GM12878 (cell line): ENCODE measurements at regions not wholly inside any gene's neighbourhood (a gene's known extent, or its start where the extent isn't known, plus 50 kb on each side); places are given as distances from the start of the nearest gene placed in this dataset.

Source experiments
- ATAC-seq: fragments of 200-7000 bp; cut with Tn5 transposase; 3 replicates; pipeline ENCODE4 v1.9.1; 2020; ENCODE audit warnings: mild to moderate bottlenecking, moderate library complexity
- BruUV-seq: library from RNA; stranded (reverse); fragments of 400-500 nt; replicated peaks from 2 replicates; lab custom pipeline; 2021; lab: Mats Ljungman, UMichigan
- CTCF ChIA-PET: fragments of 300-600 bp; sonication (Branson Sonifier 250); formaldehyde crosslinking; extraction: SDS; loops from one replicate; lab custom pipeline; 2021; ENCODE audit warnings: inconsistent platforms; lab: Yijun Ruan, JAX
- POLR2A ChIA-PET: fragments of 350-600 bp; formaldehyde crosslinking; extraction: SDS; loops from one replicate; lab custom pipeline; 2021; ENCODE audit warnings: inconsistent platforms; lab: Charles Lee
- RAD21 ChIA-PET: fragments of 300-600 bp; sonication (Branson Sonifier 250); formaldehyde crosslinking; loops from one replicate; lab custom pipeline; 2023; ENCODE audit warnings: antibody characterized with exemption; ENCODE audit not compliant: unreplicated experiment; lab: Charles Lee
- SMC1A ChIA-PET: fragments of 300-600 bp; sonication (Branson Sonifier 250); formaldehyde crosslinking; loops from one replicate; lab custom pipeline; 2023; ENCODE audit not compliant: unreplicated experiment, uncharacterized antibody; lab: Charles Lee
- DNase-seq: peaks from one replicate; pipeline ENCODE4 v3.0.0-alpha.2; 2011; ENCODE audit warnings: low read depth, low spot score
- FAIRE-seq: peaks from 3 replicates; lab custom pipeline; 2011; peaks lifted over from hg19 to GRCh38; lab: Jason Lieb, UNC
- H2AFZ ChIP-seq: 2 replicates; pipeline ENCODE4 v1.6.0; 2011; ENCODE audit warnings: low read depth, low read length, control low read depth; ENCODE audit not compliant: control insufficient read depth
- H3K27ac ChIP-seq: 2 replicates; pipeline ENCODE4 v1.5.1; 2011; ENCODE audit warnings: control low read depth; ENCODE audit not compliant: control insufficient read depth, insufficient read depth
- H3K27me3 ChIP-seq, 2 experiments: replicated peaks in 1 of 2; 2 replicates each; pipeline versions ENCODE4 v1.6.0 to v1.6.1; 2011; ENCODE audit warnings: low read length in 1 of 2; ENCODE audit not compliant: control insufficient read depth in 2 of 2, insufficient read depth in 2 of 2
- H3K36me3 ChIP-seq, 2 experiments: 2 replicates each; pipeline ENCODE4 v1.5.1; 2011; ENCODE audit warnings: low read length in 1 of 2; ENCODE audit not compliant: control insufficient read depth in 2 of 2, insufficient read depth in 2 of 2
- H3K4me1 ChIP-seq: 2 replicates; pipeline ENCODE4 v1.6.1; 2011; ENCODE audit warnings: mild to moderate bottlenecking, low read length, moderate library complexity, mixed read lengths; ENCODE audit not compliant: control insufficient read depth, insufficient read depth
- H3K4me2 ChIP-seq: 2 replicates; pipeline ENCODE4 v1.6.0; 2011; ENCODE audit warnings: control low read depth; ENCODE audit not compliant: control insufficient read depth, insufficient read depth
- H3K4me3 ChIP-seq: fragments of 200-600 bp; sonication (generic); 2 replicates; pipeline ENCODE4 v1.5.1; 2016
- H3K79me2 ChIP-seq: 2 replicates; pipeline ENCODE4 v1.6.0; 2011; ENCODE audit warnings: low read length; ENCODE audit not compliant: control insufficient read depth, insufficient read depth
- H3K9ac ChIP-seq: 2 replicates; pipeline ENCODE4 v1.8.0; 2011; ENCODE audit warnings: low read length, control low read depth, mixed read lengths; ENCODE audit not compliant: control insufficient read depth, insufficient read depth
- H3K9me3 ChIP-seq: replicated peaks from 3 replicates; pipeline ENCODE4 v1.5.1; 2011; ENCODE audit warnings: mild to moderate bottlenecking, low read length; ENCODE audit not compliant: control insufficient read depth, insufficient read depth
- H4K20me1 ChIP-seq: 2 replicates; pipeline ENCODE4 v1.6.0; 2011; ENCODE audit not compliant: control insufficient read depth, insufficient read depth
- CHD1 ChIP-seq: IDR thresholded peaks from 2 replicates; pipeline ENCODE4 v1.6.1; 2012; ENCODE audit warnings: low read depth, low read length, improper control_type of control experiment
- CHD2 ChIP-seq: IDR thresholded peaks from 2 replicates; pipeline ENCODE4 v1.6.1; 2011; ENCODE audit warnings: low read depth, low read length, improper control_type of control experiment, borderline replicate concordance
- HDGF ChIP-seq: fragments of 450-650 bp; IDR thresholded peaks from 2 replicates; pipeline ENCODE4 v1.6.1; 2016; ENCODE audit warnings: antibody characterized with exemption
- POLR2AphosphoS2 ChIP-seq: IDR thresholded peaks from 2 replicates; pipeline ENCODE4 v1.6.1; 2011; ENCODE audit warnings: low read depth, mild to moderate bottlenecking, low read length, improper control_type of control experiment, moderate library complexity
- ZNF24 ChIP-seq: fragments of 450-650 bp; IDR thresholded peaks from 2 replicates; pipeline ENCODE4 v1.6.1; 2017; ENCODE audit warnings: antibody characterized with exemption, mild to moderate bottlenecking
- ZNF592 ChIP-seq: fragments of 450-650 bp; IDR thresholded peaks from 2 replicates; pipeline ENCODE4 v1.6.1; 2017; ENCODE audit warnings: mild to moderate bottlenecking, moderate library complexity
- ZNF687 ChIP-seq: fragments of 450-650 bp; IDR thresholded peaks from 2 replicates; pipeline ENCODE4 v1.6.1; 2017; ENCODE audit warnings: mild to moderate bottlenecking, moderate library complexity
- WGBS: methylation state at CpG from one replicate; pipeline ENCODE4 v1.1.6; 2016; ENCODE audit warnings: low lambda C conversion rate; ENCODE audit not compliant: insufficient replicate concordance, insufficient coverage; ENCODE audit errors: missing lambda C conversion rate; 5-methylcytosine and 5-hydroxymethylcytosine counted together
- in situ Hi-C: fragments of 300-500 bp; cut with MboI; formaldehyde crosslinking; loops from 9 replicates; pipeline ENCODE4 v1.14.3; 2018; ENCODE audit warnings: mixed read lengths
- intact Hi-C: fragments of 100-400 bp; cut with micrococcal nuclease; formaldehyde crosslinking; loops from one replicate; pipeline ENCODE4 v1.14.2; 2022; ENCODE audit not compliant: unreplicated experiment

- Histone ChIP-seq H3K9ac (no peak overlapping the region), H3K4me3 (no peak overlapping the region), H3K36me3 (no peaks in the 10 kb centered on the region), H3K4me1 (no peaks in the 10 kb centered on the region), H3K9me3 (no peaks in the 10 kb centered on the region; the same call in 2 of the 3 replicates), H4K20me1 (no peaks in the 10 kb centered on the region), H3K27ac (no peak overlapping the region), H3K4me2 (no peak overlapping the region), H2AFZ (no peak overlapping the region), H3K79me2 (no peaks in the 10 kb centered on the region), H3K27me3 (no peaks in the 10 kb centered on the region)
- no peak for FAIRE-seq
- TF ChIP-seq ZNF24, result no peak
- TF ChIP-seq ZNF592, result no peak
- no peak for TF ChIP-seq POLR2AphosphoS2
- no peak for TF ChIP-seq CHD2
- TF ChIP-seq CHD1, result no peak
- no peak for TF ChIP-seq HDGF
- TF ChIP-seq ZNF687, result no peak
- ChIA-PET RAD21 (no interaction called here), SMC1A (no interaction called here), CTCF (no interaction called here), POLR2A (no interaction called here)
- no peak for ATAC-seq
- 0% methylated on average over 2 of the region's 2 CpGs for WGBS
- intact Hi-C loops (no loop called here), in situ Hi-C loops (no loop called here)
- no peak for DNase-seq
- BruUV-seq, result no TSS peak
These were observed 679.3 kb downstream of the TYW1 start for GRCh38 chr7:67675971-67676370.
